ENCODE measurements at regions not wholly inside any gene's neighbourhood (a gene's known extent, or its start where the extent isn't known, plus 50 kb on each side); places are given as distances from the start of the nearest gene placed in this dataset.

GRCh38 chrX:20461002-20461401 is 194.3 kb upstream of the RPS6KA3 start:
- Histone ChIP-seq H3K36me3 (no peaks in the 10 kb centered on the region), H3K4me1 (no peaks in the 10 kb centered on the region), H3K27me3 (no peaks in the 10 kb centered on the region), H3K4me3 (ENCODE audit: low read depth, low read length) (no peak overlapping the region), H3K9me3 (no peaks in the 10 kb centered on the region)
- no peak for TF ChIP-seq CTCF (IDR thresholded peaks at IDR 0.05; ENCODE audit: low read depth, low read length)
- no peak for DNase-seq

GRCh38 chrX:20459410-20460350 is 193.0 kb upstream of the RPS6KA3 start:
- no peak for TF ChIP-seq CTCF (IDR thresholded peaks at IDR 0.05; ENCODE audit: low read depth, low read length)
- Histone ChIP-seq H3K9me3 (no peaks in the 10 kb centered on the region), H3K36me3 (no peaks in the 10 kb centered on the region), H3K27me3 (no peaks in the 10 kb centered on the region), H3K4me1 (no peaks in the 10 kb centered on the region), H3K4me3 (ENCODE audit: low read depth, low read length) (no peak overlapping the region)
- no peak for DNase-seq

- TF ChIP-seq CTCF (IDR thresholded peaks at IDR 0.05; ENCODE audit: low read depth, low read length), result no peak
Measured at GRCh38 chrX:20456971-20457370, 190.3 kb upstream of the RPS6KA3 start.

GRCh38 chrX:20455001-20455400 is 188.3 kb upstream of the RPS6KA3 start:
- no peak overlapping the region for H3K4me3 ChIP-seq (ENCODE audit: low read depth, low read length)
- no peaks in the 10 kb centered on the region for H3K4me1 ChIP-seq
- no peak for DNase-seq
- no peaks in the 10 kb centered on the region for H3K27me3 ChIP-seq
- no peaks in the 10 kb centered on the region for H3K9me3 ChIP-seq
- H3K36me3 ChIP-seq, result no peaks in the 10 kb centered on the region
- no peak for TF ChIP-seq CTCF (IDR thresholded peaks at IDR 0.05; ENCODE audit: low read depth, low read length)

More at GRCh38 chrX:20456971-20457370, 190.3 kb upstream of the RPS6KA3 start:
- no peaks in the 10 kb centered on the region for H3K27me3 ChIP-seq
- no peaks in the 10 kb centered on the region for H3K9me3 ChIP-seq
- no peak for DNase-seq
- H3K36me3 ChIP-seq, result no peaks in the 10 kb centered on the region
- H3K4me1 ChIP-seq, result no peaks in the 10 kb centered on the region
- no peak overlapping the region for H3K4me3 ChIP-seq (ENCODE audit: low read depth, low read length)

GRCh38 chrX:20454117-20454516 is 187.4 kb upstream of the RPS6KA3 start:
- DNase-seq, result no peak
- Histone ChIP-seq H3K4me1 (no peaks in the 10 kb centered on the region), H3K27me3 (no peaks in the 10 kb centered on the region), H3K36me3 (no peaks in the 10 kb centered on the region), H3K4me3 (ENCODE audit: low read depth, low read length) (no peak overlapping the region), H3K9me3 (no peaks in the 10 kb centered on the region)
- TF ChIP-seq CTCF (IDR thresholded peaks at IDR 0.05; ENCODE audit: low read depth, low read length), result no peak

GRCh38 chrX:20452487-20452886 is 185.8 kb upstream of the RPS6KA3 start:
- H3K4me1 ChIP-seq, result no peaks in the 10 kb centered on the region
- no peaks in the 10 kb centered on the region for H3K36me3 ChIP-seq
- DNase-seq, result no peak
- H3K4me3 ChIP-seq (ENCODE audit: low read depth, low read length), result no peak overlapping the region
- no peaks in the 10 kb centered on the region for H3K9me3 ChIP-seq
- TF ChIP-seq CTCF (IDR thresholded peaks at IDR 0.05; ENCODE audit: low read depth, low read length), result no peak
- H3K27me3 ChIP-seq, result no peaks in the 10 kb centered on the region
